GM04504 (cell line): ENCODE measurements at regions not wholly inside any gene's neighbourhood (a gene's known extent, or its start where the extent isn't known, plus 50 kb on each side); places are given as distances from the start of the nearest gene placed in this dataset.
"Not testable (repeated sequence)": the region's sequence is repeated elsewhere in the genome, so short reads cannot be mapped to it uniquely, and the experiment has no call there.

Source experiments
- DNase-seq: peaks from one replicate; pipeline ENCODE4 v3.0.0-alpha.2; 2012; ENCODE audit warnings: low read depth

DNA sequence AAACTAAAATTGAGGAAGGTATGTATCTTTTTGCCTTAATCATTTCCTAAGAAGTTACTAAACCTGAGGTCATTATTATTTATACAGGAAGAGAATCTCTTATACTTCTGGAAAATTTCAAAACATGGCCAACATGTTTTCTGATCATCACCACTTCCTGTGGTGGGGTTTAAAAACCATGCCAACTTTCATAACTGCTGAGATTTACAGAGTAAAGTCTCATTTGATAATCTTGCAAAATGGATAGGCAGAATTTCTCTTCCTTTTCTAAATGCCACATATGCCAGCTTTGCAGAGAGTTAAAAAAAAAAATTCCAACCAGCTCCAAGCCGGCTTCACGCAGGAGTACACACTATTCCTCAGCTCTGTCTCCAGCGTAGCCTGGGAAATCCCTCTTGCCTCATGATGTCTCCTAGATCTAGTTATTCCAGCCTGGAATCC lies 124.3 kb upstream of the SPRED1 start:
- no peak for DNase-seq

DNA sequence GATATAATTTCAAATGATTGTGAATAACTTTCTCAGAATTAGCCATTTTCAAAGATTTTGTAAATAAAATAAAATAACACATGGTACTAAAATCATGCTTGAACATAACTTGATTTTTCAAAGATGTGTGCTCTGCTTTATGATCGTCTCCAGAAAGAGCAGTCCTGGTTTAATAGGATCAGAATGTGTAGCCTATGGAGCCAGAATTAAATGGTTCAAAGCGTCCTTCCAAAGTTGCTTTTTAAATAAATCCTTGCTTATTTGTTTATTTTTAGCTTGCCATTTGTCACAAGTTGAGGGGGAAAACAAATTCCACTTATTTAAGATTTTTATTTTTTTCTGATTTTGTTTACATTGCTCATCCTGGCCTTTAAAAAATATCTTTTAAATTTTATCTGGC lies 123.7 kb upstream of the SPRED1 start:
- no peak for DNase-seq

DNA sequence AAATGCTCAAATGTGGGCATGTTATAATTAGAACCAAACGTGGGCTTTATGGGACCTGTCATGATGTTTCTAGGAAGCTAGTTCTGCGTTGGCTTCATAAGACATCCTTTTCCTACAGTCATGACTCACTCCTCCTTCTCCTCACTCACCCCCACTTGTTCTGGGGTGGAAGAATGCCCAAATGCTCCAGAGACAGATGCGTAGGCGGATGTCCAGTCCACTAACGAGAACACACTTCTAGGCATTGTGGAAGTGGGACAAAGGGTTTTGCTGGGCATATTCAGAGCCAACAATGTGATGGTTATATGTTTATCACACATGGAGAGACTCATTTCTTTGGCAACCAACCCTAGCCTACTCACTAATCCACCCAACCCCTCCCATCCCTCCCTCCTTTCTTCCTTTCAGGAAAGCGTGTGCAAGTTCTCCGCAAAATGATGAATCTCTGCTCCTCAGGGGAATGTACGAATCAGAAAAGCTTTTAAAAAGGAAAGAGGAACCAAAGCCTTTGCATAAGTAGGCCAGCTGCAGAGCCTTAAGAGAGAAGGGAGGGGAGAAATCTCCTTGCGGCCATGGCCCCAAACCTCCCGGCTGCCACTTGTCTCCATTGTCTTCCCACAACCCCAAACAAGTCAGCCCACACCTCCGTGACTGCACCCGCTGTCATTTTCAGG lies 123.0 kb upstream of the SPRED1 start:
- peak; percentile 99 for DNase-seq

DNA sequence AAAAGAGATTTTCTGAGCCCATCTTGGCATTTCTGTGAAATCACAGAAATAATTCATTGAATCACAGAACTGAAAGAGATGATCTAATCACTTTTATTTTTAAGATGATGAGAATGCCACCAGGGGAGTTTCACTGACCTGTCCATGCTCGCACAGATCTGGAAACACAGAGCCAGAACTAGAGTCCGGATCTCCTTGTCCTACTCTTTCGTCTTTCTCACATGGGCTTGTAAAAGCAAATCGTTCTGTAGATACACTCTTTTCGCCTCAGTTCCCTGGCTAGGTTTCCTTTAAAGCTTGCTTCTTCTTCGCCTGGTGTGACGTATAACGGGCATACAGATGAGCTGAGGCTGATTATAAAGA lies 122.5 kb upstream of the SPRED1 start:
- DNase-seq: no peak

DNA sequence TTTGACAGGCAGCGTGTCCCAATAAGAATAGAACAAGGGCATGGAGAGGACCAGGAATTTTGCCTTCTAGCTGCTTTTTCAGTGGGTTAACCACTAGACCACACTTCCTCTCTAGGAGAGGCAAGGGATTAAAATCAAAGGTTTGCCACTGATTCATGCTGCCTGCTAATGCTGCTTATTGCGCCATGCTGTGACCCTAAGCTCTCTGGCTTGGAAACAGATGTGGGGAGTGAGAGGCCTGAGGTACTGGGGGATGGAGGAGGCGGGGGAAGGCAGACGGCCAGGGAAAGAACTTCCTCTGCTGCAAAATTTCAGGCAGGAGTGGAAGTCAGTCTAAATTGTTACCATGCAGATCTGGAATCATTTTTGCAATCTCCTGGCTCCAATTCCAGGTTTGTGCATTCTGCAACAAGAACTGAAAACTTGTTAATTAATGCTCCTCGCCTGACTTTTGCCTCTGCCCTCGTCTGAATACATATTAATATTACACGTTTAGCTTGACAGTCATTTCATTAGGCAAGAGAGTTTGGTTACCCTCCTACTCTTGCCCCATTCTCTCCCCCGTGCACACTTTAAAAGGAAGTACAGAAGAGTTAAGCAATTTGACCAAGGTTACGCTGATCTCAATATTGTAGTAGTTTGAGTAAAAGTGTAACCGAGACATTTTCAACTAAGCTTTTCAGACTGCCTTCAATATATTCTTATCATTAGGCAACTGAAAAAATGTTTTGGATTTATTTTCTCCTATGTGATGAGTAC lies 121.7 kb upstream of the SPRED1 start:
- DNase-seq: peak; percentile 96

DNA sequence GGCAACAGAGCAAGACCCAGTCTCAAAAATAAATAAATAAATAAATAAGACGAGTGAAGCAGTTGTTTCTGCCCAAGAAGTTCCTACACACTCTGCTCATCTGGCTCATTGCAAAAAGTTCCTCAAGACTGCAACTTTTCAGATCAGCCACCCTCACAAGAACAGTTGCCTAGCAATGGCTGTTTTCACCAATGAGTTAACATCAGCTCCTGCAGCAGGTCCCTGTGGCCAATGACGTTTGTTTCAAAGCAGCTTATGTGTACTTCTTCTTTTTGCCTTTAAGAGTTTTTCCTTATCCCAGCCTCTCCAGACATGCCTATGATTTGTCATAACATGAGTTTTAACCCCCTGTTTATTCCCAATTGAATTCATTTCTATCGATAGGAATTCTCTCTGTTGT lies 118.4 kb upstream of the SPRED1 start:
- no peak for DNase-seq

DNA sequence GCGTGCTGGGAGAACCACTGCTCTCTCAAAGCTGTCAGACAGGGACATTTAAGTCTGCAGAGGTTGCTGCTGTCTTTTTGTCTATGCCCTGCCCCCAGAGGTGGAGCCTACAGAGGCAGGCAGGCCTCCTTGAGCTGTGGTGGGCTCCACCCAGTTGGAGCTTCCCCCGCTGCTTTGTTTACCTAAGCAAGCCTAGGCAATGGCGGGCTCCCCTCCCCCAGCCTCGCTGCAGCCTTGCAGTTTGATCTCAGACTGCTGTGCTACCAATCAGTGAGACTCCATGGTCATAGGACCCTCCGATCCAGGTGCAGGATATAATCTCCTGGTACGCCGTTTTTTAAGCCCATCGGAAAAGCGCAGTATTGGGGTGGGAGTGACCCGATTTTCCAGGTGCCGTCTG lies 110.4 kb upstream of the SPRED1 start:
- DNase-seq: not testable (repeated sequence)

DNA sequence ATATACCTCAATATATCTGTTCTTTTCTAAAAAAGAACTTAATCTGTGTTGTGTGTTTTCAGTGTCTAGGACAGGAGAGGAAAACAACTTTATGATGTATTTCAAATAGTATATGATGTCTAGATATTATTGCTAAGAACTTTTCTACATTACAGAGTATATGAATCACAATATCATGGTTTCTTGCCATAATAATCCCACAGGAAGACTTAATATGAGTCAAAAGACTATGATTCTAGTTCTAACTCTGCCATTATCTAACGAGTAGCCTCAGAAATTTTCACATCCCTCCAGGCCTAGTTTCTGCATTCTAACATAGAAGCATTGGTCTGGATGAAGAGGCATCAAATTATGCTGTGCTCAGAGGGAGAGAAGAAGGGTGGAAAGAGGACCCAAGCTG lies 107.7 kb upstream of the SPRED1 start:
- DNase-seq: no peak

DNA sequence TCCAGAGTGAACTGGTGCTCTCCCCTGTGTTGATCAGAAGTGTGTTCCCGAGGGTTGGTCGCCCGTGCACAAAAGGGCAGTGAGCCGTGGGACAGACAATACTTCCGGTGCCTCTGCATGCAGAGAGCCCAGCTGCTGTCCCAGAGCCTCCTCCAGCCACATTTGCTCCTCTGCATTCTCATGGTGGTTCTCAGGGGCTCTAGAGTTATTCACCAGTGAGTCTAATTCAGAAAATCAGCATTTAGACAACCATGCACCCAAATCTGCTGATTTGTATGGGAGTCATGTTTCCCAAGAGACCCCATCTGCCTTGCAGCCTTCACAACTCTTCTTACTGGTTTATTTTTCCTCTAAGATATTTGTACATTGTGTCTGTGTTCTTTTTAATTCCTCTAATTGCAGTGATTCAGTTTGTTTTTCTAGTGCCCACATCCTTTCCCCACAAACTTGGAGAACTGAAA lies 107.0 kb upstream of the SPRED1 start:
- no peak for DNase-seq

DNA sequence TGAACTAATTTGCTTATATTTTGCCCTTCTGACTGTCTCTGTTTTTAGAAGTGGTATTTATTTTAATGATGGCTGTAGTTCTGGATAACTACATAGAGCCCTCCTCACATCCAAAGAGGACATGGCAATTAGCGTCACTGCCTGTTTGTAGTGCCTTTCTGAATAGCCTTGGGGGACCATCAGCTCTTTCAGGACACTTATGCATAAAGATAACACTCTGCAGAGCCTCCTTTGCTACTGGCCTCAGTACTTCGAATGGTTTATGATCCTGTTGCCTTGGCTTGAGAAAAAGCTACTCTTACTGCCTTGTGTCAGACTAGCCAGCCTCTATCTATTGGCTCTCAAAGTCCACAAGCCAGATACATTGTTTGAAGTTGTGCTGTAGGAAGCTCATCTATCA lies 105.4 kb upstream of the SPRED1 start:
- DNase-seq: no peak

DNA sequence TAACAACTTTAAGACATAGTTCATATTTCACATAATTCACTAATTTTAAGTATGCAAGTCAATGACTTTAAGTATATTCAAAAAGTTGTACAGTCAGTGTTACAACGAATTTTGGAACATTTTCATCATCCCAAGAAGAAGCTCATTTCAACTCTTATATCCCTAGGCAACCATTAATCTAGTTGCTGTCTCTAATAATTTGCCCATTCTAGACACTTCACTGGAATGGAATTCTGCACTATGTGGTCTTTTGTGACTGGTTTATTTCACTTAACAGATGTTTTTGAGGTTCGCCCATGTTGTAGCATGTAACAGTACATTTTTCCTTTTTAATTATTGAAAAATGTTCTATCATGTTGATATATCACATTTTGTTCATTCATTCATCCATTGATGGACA lies 104.2 kb upstream of the SPRED1 start:
- no peak for DNase-seq

DNA sequence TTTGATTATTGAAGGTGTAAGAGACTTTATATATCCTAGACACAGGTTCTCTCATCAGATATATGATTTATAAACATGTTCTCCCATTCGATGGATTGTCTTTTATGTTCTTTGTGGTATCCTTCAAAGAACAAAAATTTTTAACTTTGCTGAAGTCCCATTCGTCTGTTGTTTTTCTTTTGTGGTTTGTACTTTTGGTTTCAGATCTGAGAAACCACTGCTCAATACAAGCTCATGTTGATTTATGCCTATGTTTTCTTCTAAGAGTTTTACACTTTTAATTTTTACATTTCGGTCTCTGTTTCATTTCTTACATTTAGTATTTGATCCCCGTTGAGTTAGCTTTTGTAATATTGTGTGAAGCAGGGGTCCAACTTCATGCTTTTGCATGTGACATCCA lies 103.3 kb upstream of the SPRED1 start:
- DNase-seq: no peak

DNA sequence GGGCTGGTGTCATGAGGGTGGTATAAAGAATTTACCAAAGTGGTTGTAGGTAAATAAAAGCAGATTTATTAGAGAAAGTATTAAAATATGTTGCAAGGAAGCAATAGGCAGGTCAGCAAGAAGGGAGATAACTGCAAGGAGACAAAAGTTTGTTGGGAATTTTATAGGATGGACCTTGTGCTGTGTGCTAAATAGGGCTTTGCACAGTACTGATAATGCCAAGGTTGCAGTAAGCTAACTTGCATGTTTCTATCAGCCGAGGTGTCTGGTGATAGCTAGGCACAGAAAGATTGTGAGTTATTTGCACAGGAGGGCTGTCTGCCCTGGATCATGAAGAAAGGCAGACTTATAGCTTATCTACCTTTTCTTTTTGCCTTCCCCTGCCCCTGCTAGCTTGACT lies 102.5 kb upstream of the SPRED1 start:
- no peak for DNase-seq

DNA sequence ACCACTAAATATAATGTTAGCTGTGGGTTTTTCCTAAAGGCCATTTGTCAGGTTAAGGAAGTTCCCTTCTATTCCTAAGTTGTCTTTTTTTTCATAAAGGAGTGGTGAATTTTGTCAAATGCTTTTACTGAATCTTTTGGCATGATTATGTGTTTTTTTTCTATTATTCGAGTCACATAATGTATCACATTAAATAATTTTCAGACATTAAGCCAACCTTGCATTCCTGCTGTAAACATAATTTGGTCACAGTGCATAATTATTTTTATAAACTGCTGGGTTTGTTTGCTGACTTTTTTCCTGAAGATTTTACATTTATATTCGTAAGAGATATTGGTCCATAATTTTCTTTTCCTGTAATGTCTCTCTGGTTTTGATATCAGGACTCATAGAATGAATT lies 101.8 kb upstream of the SPRED1 start:
- no peak for DNase-seq

DNA sequence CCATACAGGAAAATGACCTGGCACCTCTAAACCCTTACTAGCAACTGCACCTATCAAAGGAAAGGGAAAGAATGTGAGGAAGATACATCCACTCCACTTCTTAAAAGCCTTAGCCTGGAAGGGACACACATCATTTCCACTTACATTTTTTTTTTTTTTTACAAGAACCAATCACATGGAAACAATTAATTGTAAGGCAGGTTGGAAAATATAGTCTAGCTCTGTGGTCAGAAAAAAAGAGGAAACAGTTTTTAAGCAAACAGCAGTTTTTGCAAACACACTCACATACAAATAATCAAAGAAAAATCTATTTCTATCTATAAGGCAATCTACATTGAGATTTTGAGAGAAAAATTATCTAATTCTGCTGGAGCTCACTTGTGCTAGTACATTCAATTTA lies 98.9 kb upstream of the SPRED1 start:
- no peak for DNase-seq

DNA sequence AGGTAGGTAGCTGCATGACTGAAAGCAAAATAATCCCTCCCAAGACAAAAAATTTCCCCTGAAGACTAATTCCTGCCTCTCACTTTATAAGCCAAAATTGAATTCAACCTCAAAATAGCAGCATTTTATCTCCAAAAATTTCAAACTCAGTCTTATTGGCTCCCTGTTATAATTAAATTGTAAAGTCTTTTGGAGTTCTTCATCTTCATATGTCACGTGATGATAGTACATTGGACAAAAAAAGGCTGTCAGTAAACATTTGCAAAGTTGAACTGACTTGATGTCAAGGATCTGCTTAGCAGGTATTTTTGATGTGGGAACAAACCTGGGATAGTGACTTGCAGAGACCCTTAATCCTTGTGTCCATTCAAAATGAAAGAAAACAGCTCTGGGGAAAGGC lies 98.4 kb upstream of the SPRED1 start:
- DNase-seq: no peak

DNA sequence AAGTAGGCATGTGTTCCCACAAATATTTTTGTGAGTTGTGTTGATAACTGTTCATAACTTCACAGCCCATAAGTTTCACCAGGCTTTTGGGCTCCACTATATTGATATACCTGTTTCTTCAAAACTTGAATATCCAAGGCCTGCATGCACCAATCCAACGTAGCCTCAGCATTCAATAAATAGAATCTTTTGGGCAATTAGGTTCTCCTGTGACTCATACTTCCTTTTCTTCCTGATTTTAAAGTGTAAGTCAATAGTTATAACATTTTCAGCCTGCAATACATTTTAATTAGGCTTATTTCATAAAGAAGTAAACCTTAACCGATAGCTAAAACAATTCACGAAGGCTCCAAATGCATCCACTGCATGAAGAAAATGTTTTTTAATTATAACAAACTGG lies 97.8 kb upstream of the SPRED1 start:
- no peak for DNase-seq

DNA sequence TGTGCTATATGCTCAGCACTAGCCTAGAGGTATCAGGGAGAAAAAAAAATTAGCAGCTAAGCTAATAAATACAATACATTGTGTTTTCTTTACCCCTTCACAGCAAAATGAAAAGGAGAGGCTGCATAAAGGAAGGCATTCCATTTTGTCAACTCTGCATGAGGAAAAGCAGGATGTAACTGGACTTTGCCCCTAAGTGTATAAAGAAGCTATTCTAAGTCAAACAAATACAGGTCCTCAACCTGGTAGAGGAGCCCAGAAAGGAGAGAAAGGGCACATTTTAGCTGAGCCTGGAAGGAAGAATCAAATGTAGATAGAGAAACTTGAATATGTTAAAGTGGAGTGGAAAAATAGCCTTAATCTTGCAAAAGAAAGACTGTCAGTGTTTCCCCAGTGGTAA lies 89.0 kb upstream of the SPRED1 start:
- no peak for DNase-seq

DNA sequence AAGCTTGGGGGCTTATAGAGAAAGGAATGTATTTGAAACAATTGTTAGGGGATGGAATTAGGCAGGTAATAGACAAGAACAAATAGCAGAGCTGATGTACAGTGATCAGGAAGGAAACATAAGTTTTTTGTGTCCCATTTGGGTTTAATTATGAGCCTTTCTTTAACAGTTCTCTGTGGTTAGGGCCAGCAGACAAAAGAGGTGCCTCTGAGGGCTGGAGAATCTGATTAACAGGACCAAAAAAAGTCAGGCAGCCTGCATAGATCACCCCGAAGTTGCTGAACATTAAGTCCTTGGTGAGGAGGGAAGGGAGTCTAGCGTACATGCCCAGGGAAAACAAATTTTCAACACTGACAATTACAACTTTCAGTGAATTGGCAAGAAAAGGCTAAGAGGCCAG lies 88.6 kb upstream of the SPRED1 start:
- DNase-seq: no peak

DNA sequence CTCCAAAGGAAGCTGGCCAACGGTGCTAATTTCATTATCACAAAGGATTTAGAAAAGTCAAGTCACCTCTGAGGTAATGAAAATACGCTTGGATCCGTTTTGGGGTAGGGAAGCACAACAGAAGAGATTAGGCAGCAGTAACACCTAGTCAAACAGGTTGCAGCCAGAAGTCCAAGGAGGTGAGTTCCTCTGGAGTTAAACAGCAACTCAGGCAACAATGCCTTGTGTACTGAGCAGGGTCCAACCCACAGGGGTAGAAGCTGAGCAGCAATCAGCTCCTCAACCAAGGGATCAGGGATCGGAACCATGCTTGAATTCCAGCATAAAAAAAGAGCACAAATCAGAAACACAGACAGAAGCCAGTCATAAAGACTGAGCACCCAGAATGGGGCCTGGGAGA lies 88.1 kb upstream of the SPRED1 start:
- DNase-seq: no peak

DNA sequence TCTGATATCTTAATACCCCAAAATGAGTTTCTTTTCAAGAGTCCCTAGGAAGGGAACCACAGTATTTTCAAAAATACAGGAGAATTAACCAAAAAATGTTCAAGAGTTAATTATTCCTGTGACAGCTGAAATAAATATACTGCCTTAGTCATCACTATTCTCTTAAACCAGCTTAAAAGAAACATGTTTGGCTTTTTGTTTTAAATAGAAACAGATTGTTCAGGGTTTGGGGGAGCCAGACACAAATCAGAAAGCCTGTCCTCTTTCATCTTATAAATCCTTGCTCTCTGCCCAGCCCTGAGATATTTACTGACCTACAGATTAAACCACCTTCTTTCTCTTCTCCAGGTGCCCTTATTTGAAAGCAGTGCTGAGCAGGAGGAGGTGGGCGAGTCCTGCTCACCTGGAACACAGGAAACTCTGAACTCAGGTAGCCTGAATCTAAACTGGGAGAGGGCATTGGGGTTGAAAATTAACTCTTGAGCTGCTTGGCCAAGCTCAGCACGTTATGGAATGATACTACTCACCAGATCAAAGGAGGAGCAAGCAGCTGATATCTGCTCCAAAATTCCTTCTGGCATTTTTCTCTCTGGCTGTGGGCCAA lies 84.1 kb upstream of the SPRED1 start:
- DNase-seq: no peak

DNA sequence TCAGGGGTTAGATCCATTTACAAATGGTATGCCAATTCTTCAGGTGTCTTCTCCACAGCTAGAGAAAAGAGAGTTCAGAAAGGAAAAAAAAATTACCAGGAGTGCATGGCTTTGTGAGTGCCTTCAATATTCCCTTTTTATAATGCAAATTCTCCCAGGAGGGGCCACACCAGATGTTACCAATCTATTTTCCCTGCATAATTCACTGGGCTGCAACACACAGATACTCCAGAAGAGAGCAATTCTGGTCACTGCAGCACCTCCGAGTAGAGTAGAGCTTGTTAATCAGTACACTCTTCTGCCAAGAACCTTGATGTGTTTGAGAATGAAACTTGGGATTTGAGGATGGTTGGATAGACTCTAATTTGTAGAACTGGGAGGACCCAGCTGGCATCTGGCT lies 80.7 kb upstream of the SPRED1 start:
- DNase-seq: no peak

DNA sequence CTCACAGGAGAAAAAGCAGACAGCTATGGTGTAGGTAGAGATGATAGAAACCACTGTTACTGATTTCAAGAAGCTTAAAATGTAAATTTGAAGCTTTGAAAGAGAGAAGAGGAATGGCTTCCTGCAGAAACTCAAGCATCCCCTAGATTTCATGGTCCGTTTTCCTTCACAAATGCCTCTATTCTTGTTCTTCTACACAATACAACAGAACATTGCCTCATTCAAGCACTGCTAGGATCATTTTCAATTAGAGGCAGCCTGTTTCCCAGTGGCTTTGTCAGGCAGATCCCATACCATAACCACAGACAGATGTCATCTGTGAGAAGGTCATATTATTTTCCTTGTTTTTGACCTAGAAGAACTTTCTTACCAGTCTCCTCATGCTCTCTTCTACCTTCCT lies 77.9 kb upstream of the SPRED1 start:
- DNase-seq: no peak

DNA sequence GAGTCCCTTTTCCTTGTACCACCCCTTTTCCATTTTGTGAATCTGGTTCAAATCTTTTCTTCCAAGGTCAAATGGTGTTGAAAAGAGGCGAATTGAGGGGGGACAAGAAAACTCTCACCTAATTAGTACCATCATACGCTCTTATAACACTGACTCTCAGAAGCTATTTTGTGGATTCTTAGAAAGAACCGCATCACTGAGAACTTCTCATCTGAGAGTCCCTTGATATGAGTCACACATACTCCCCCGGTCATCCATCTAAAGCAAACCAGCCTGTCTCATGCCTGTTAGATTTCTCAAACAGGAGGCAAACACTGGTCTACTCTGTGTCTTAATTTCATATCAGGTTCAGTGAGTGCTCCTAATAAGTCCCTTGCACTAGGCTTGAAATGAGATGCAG lies 76.5 kb upstream of the SPRED1 start:
- DNase-seq: peak; percentile 13
